Heart right ventricle (tissue), 16 donors: ENCODE measurements at regions not wholly inside any gene's neighbourhood (a gene's known extent, or its start where the extent isn't known, plus 50 kb on each side); places are given as distances from the start of the nearest gene placed in this dataset.

Experiments
- ATAC-seq, 8 donors: fragments of 200-7000 bp; cut with Tn5 transposase; one replicate each; pipeline ENCODE4 v1.9.1; 2020; ENCODE audit warnings: mild to moderate bottlenecking in 8 of 8, moderate library complexity in 8 of 8, moderate number of reproducible peaks in 1 of 8
- DNase-seq, 2 donors: peaks; one replicate each; pipeline ENCODE4 v3.0.0-alpha.2; 2020
- H3K27ac ChIP-seq, 10 donors: fragments of 200-600 bp; sonication (generic) in 2 of 10; one replicate each; pipeline versions ENCODE4 v1.5.0 to v1.8.0; 2020 to 2022; ENCODE audit warnings: mild to moderate bottlenecking in 3 of 10
- H3K27me3 ChIP-seq, 7 donors: fragments of 200-600 bp; one replicate each; pipeline ENCODE4 v1.8.0; 2021 to 2022; ENCODE audit warnings: mild to moderate bottlenecking in 2 of 7
- H3K36me3 ChIP-seq, 9 donors: fragments of 200-600 bp; sonication (generic) in 1 of 9; one replicate each; pipeline versions ENCODE4 v1.5.0 to v1.8.0; 2020 to 2022; ENCODE audit warnings: mild to moderate bottlenecking in 2 of 9
- H3K4me1 ChIP-seq, 9 donors: fragments of 200-600 bp; sonication (generic) in 1 of 9; one replicate each; pipeline versions ENCODE4 v1.5.0 to v1.8.0; 2020 to 2022; ENCODE audit warnings: mild to moderate bottlenecking in 4 of 9
- H3K4me3 ChIP-seq, 10 donors: fragments of 200-600 bp; sonication (generic) in 2 of 10; one replicate each; pipeline versions ENCODE4 v1.5.0 to v1.8.0; 2020 to 2022; ENCODE audit warnings: mild to moderate bottlenecking in 7 of 10, moderate library complexity in 2 of 10
- H3K9me3 ChIP-seq, 11 donors: fragments of 200-600 bp in 10 of 11; sonication (generic) in 2 of 11; one replicate each; pipeline versions ENCODE4 v1.5.0 to v1.8.0; 2013 to 2022; ENCODE audit warnings: mild to moderate bottlenecking in 2 of 11, control low read depth in 1 of 11, moderate library complexity in 1 of 11
- CTCF ChIP-seq, 9 donors: fragments of 200-600 bp; sonication (generic) in 2 of 9; IDR thresholded peaks; one replicate each; pipeline versions ENCODE4 v1.5.0 to v1.8.0; 2021 to 2022; ENCODE audit warnings: antibody characterized with exemption in 9 of 9, mild to moderate bottlenecking in 5 of 9, moderate library complexity in 1 of 9
- WGBS, 2 donors: extraction: QIAGEN DNeasy Blood & Tissue Kit; methylation state at CpG; one replicate each; pipeline ENCODE4 v1.1.7; 2013; ENCODE audit warnings: inconsistent platforms in 1 of 2; 5-methylcytosine and 5-hydroxymethylcytosine counted together
- intact Hi-C, 10 donors: fragments of 100-400 bp; cut with DNase I; formaldehyde crosslinking; loops; one replicate each; pipeline versions ENCODE4 v1.11.1 to v1.14.2; 2022
- donor health status: Arrhythmogenic right ventricular cardiomyopathy.
- donor health status: ischemic (EF 13 %, LVEDD 7.1; RV severe dilation, severe dysfunction).
- donor health status: healthy with polysubstance abuse.
- donor health status: DM: no; HTN: yes; CAD: no.
- donor health status: DM: no; HTN: no; CAD: no.
- donor health status: ischemic (EF 25% LVEDD 6.9; RV normal size, moderate dysfunction).
- donor health status: ischemic (EF 25% LVEDD 5.7; RV mildly dilated, moderate dysfunction).
- donor health status: healthy.
- donor health status: DM: yes; HTN: yes; CAD: no.
- donor health status: Ischemic cardiomyopathy.
- donor health status: ischemic (EF 35%, LVEDD 5.7; RV mildly dilated, moderate dysfunction).
- donor health status: nonischemic (EF 11% LVEDD 7.7; RV severe dilation, severe dysfunction).
- donor health status: DM: yes; HTN: yes; CAD: no.
- donor health status: PGD.
- donor health status: ischemic (EF 29% LVEDD 5.4; RV normal size, mild dysfunction).
- donor health status: nonischemic (EF 23%, LVEDD 6.1; RV moderate dilation, normal function).

- 40 to 43% methylated on average over 6 of the region's 6 CpGs for WGBS, 2 donors
- Histone ChIP-seq H3K9me3 (peaks cover 0 to 6% (median 0%) of the 10 kb centered on the region in 11 donors), H3K27me3 (no peaks in the 10 kb centered on the region), H3K4me1 (peaks cover 0 to 31% (median 6%) of the 10 kb centered on the region in 9 donors), H3K27ac (peak overlapping the region in 7 of 10 donors; percentile 9 to 49 (median 28)), H3K4me3 (no peak overlapping the region), H3K36me3 (no peaks in the 10 kb centered on the region)
- no peak for DNase-seq
- no peak for ATAC-seq
- intact Hi-C loops: no loop called here
- no peak for TF ChIP-seq CTCF (IDR thresholded peaks at IDR 0.05)
These were observed 50.2 kb upstream of the ELK3 start for GRCh38 chr12:96143827-96144565.
